Keratinocyte (primary cell): ENCODE measurements at regions not wholly inside any gene's neighbourhood (a gene's known extent, or its start where the extent isn't known, plus 50 kb on each side); places are given as distances from the start of the nearest gene placed in this dataset.

Experiments used
- DNase-seq: peaks from one replicate; pipeline ENCODE4 v3.0.0-alpha.2; 2011; ENCODE audit warnings: low read depth, missing footprints, low spot score
- FAIRE-seq: peaks from 2 replicates; lab custom pipeline; 2011; peaks lifted over from hg19 to GRCh38; lab: Jason Lieb, UNC
- H2AFZ ChIP-seq: 2 replicates; pipeline ENCODE4 v1.6.0; 2012; ENCODE audit warnings: low read length, control low read depth, inconsistent platforms; ENCODE audit not compliant: control insufficient read depth
- H3K27ac ChIP-seq: 2 replicates; pipeline ENCODE4 v1.5.1; 2011; ENCODE audit warnings: low read length; ENCODE audit not compliant: control insufficient read depth, insufficient read depth
- H3K27me3 ChIP-seq: 3 replicates; pipeline ENCODE4 v1.6.0; 2011; ENCODE audit warnings: low read length; ENCODE audit not compliant: control insufficient read depth, insufficient read depth; ENCODE audit errors: extremely low read depth
- H3K36me3 ChIP-seq, 2 experiments: 2 replicates in 1 of 2; 3 replicates in 1 of 2; pipeline ENCODE4 v1.5.1; 2011; ENCODE audit warnings: low read length in 2 of 2, mild to moderate bottlenecking in 1 of 2; ENCODE audit not compliant: control insufficient read depth in 2 of 2, insufficient read depth in 2 of 2; ENCODE audit errors: extremely low read depth in 1 of 2
- H3K4me1 ChIP-seq: 3 replicates; pipeline ENCODE4 v1.5.1; 2011; ENCODE audit warnings: low read length; ENCODE audit not compliant: control insufficient read depth, insufficient read depth; ENCODE audit errors: extremely low read depth
- H3K4me2 ChIP-seq: 3 replicates; pipeline ENCODE4 v1.6.0; 2011; ENCODE audit warnings: low read depth, low read length; ENCODE audit not compliant: control insufficient read depth, insufficient read depth; ENCODE audit errors: extremely low read depth
- H3K4me3 ChIP-seq, 3 experiments: fragments of 200-600 bp in 1 of 3; sonication (generic) in 1 of 3; 2 replicates in 2 of 3; 3 replicates in 1 of 3; pipeline ENCODE4 v1.5.1; 2011 to 2016; ENCODE audit warnings: low read length in 3 of 3, mild to moderate bottlenecking in 3 of 3, control low read depth in 2 of 3, inconsistent platforms in 1 of 3, low read depth in 1 of 3, mixed read lengths in 1 of 3, mixed run types in 1 of 3, moderate library complexity in 1 of 3; ENCODE audit not compliant: control insufficient read depth in 2 of 3, insufficient read depth in 2 of 3; ENCODE audit errors: extremely low read depth in 1 of 3
- H3K79me2 ChIP-seq: 2 replicates; pipeline ENCODE4 v1.6.0; 2012; ENCODE audit warnings: low read length; ENCODE audit not compliant: control insufficient read depth, insufficient read depth
- H3K9ac ChIP-seq: 3 replicates; pipeline ENCODE4 v1.6.0; 2011; ENCODE audit warnings: low read length; ENCODE audit not compliant: control insufficient read depth, insufficient read depth; ENCODE audit errors: extremely low read depth
- H3K9me1 ChIP-seq: 3 replicates; pipeline ENCODE4 v1.6.0; 2011; ENCODE audit warnings: low read length; ENCODE audit not compliant: control insufficient read depth, insufficient read depth; ENCODE audit errors: extremely low read depth
- H3K9me3 ChIP-seq: 2 replicates; pipeline ENCODE4 v1.5.1; 2012; ENCODE audit warnings: low read depth, low read length; ENCODE audit not compliant: control insufficient read depth
- H4K20me1 ChIP-seq: 3 replicates; pipeline ENCODE4 v1.6.0; 2011; ENCODE audit warnings: low read length; ENCODE audit not compliant: control insufficient read depth, insufficient read depth; ENCODE audit errors: extremely low read depth
- CTCF ChIP-seq, 3 experiments: IDR thresholded peaks in 1 of 3; conservative IDR thresholded peaks in 1 of 3; optimal IDR thresholded peaks in 1 of 3; 2 replicates in 2 of 3; 3 replicates in 1 of 3; pipeline versions ENCODE3 to v1.5.1; 2011; ENCODE audit warnings: low read length in 3 of 3, mild to moderate bottlenecking in 3 of 3, moderate library complexity in 2 of 3, control low read depth in 1 of 3, inconsistent platforms in 1 of 3; ENCODE audit not compliant: insufficient read depth in 2 of 3; ENCODE audit errors: extremely low read depth in 1 of 3
- EZH2 ChIP-seq: IDR thresholded peaks from one replicate; pipeline ENCODE4 v1.6.1; 2012; ENCODE audit warnings: inconsistent platforms, mild to moderate bottlenecking, low read length, moderate library complexity
- dilution Hi-C: fragments of 300-500 bp; cut with MboI; formaldehyde crosslinking; loops from one replicate; pipeline ENCODE4 v1.7.0; 2020; ENCODE audit warnings: low sequenced_read_pairs; ENCODE audit not compliant: extremely low pct_ligation_motif_present

- DNase-seq, result no peak
- Histone ChIP-seq H3K79me2 (no peaks in the 10 kb centered on the region), H3K4me3 (no peak overlapping the region), H3K27me3 (no peaks in the 10 kb centered on the region), H2AFZ (no peak overlapping the region), H4K20me1 (no peaks in the 10 kb centered on the region), H3K9ac (no peak overlapping the region), H3K9me1 (no peaks in the 10 kb centered on the region), H3K27ac (no peak overlapping the region), H3K36me3 (no peaks in the 10 kb centered on the region), H3K9me3 (no peaks in the 10 kb centered on the region), H3K4me1 (peaks cover 2% of the 10 kb centered on the region), H3K4me2 (no peak overlapping the region)
- no peak for FAIRE-seq
- TF ChIP-seq EZH2 (no peak), CTCF (optimal IDR thresholded peaks at IDR 0.05 in 1 of 3, IDR thresholded peaks at IDR 0.05 in 1 of 3, conservative IDR thresholded peaks at IDR 0.05 in 1 of 3; ENCODE audit: extremely low read depth in 1 of 3, insufficient read depth in 2 of 3, low read length in 3 of 3) (no peak)
- dilution Hi-C loops, result no loop called here
Observed at GRCh38 chr6:15080895-15081294, 165.0 kb upstream of the JARID2 start.

GRCh38 chr6:15081447-15081846 lies 164.4 kb upstream of the JARID2 start:
- Histone ChIP-seq H3K36me3 (no peaks in the 10 kb centered on the region), H3K4me3 (no peak overlapping the region), H3K4me1 (peaks cover 2% of the 10 kb centered on the region), H3K9me1 (no peaks in the 10 kb centered on the region), H3K4me2 (no peak overlapping the region), H3K79me2 (no peaks in the 10 kb centered on the region), H3K27ac (no peak overlapping the region), H4K20me1 (no peaks in the 10 kb centered on the region), H3K27me3 (no peaks in the 10 kb centered on the region), H3K9ac (no peak overlapping the region), H3K9me3 (no peaks in the 10 kb centered on the region), H2AFZ (no peak overlapping the region)
- DNase-seq (no peak), FAIRE-seq (no peak)
- TF ChIP-seq CTCF (optimal IDR thresholded peaks at IDR 0.05 in 1 of 3, IDR thresholded peaks at IDR 0.05 in 1 of 3, conservative IDR thresholded peaks at IDR 0.05 in 1 of 3; ENCODE audit: extremely low read depth in 1 of 3, insufficient read depth in 2 of 3, low read length in 3 of 3) (no peak), EZH2 (no peak)
- dilution Hi-C loops, result no loop called here
